Caco-2 (cell line): ENCODE measurements at regions not wholly inside any gene's neighbourhood (a gene's known extent, or its start where the extent isn't known, plus 50 kb on each side); places are given as distances from the start of the nearest gene placed in this dataset.
"Not testable (repeated sequence)": the region's sequence is repeated elsewhere in the genome, so short reads cannot be mapped to it uniquely, and the experiment has no call there.

Source experiments
- BruUV-seq: library from RNA; stranded (reverse); fragments of 400-500 nt; replicated peaks from 2 replicates; lab custom pipeline; 2021; lab: Mats Ljungman, UMichigan
- CTCF ChIA-PET: fragments of 300-600 bp; sonication (Branson Sonifier 250); formaldehyde crosslinking; loops from one replicate; lab custom pipeline; 2022; ENCODE audit warnings: antibody characterized with exemption; lab: Charles Lee
- POLR2A ChIA-PET: fragments of 300-600 bp; sonication (Branson Sonifier 250); formaldehyde crosslinking; loops from one replicate; lab custom pipeline; 2022; ENCODE audit warnings: antibody characterized with exemption; lab: Charles Lee
- DNase-seq, 2 experiments: peaks; one replicate each; pipeline versions ENCODE4 v3.0.0 to v3.0.0-alpha.2; 2020 to 2022
- H3K27me3 ChIP-seq: replicated peaks from 2 replicates; pipeline ENCODE4 v1.6.0; 2011; ENCODE audit warnings: low read length; ENCODE audit not compliant: control insufficient read depth, insufficient read depth
- H3K36me3 ChIP-seq: 2 replicates; pipeline ENCODE4 v1.5.1; 2011; ENCODE audit warnings: low read length; ENCODE audit not compliant: control insufficient read depth, insufficient read depth
- H3K4me1 ChIP-seq: fragments of 250-450 bp; sonication (Bioruptor Pico); 2 replicates; pipeline ENCODE4 v1.5.1; 2020; ENCODE audit warnings: mild to moderate bottlenecking
- H3K4me3 ChIP-seq: 2 replicates; pipeline ENCODE4 v1.5.1; 2011; ENCODE audit warnings: low read depth, mild to moderate bottlenecking, control low read depth, low read length
- H3K9me3 ChIP-seq: fragments of 250-450 bp; sonication (Bioruptor Pico); 2 replicates; pipeline ENCODE4 v1.5.1; 2020; ENCODE audit warnings: mild to moderate bottlenecking, moderate library complexity
- H3K27ac Mint-ChIP-seq: one replicate; pipeline ENCODE4 v1.8.0; 2022; ENCODE audit warnings: mixed read lengths; ENCODE audit not compliant: unreplicated experiment
- H3K27me3 Mint-ChIP-seq: one replicate; pipeline ENCODE4 v1.8.0; 2022; ENCODE audit warnings: mixed read lengths; ENCODE audit not compliant: insufficient read depth, unreplicated experiment
- H3K36me3 Mint-ChIP-seq: one replicate; pipeline ENCODE4 v1.8.0; 2022; ENCODE audit warnings: mild to moderate bottlenecking, mixed read lengths; ENCODE audit not compliant: insufficient read depth, unreplicated experiment
- H3K4me1 Mint-ChIP-seq: one replicate; pipeline ENCODE4 v1.8.0; 2022; ENCODE audit warnings: low read depth, mixed read lengths; ENCODE audit not compliant: unreplicated experiment
- H3K4me3 Mint-ChIP-seq: one replicate; pipeline ENCODE4 v1.8.0; 2022; ENCODE audit warnings: mild to moderate bottlenecking, moderate library complexity, mixed read lengths; ENCODE audit not compliant: unreplicated experiment
- H3K9me3 Mint-ChIP-seq: one replicate; pipeline ENCODE4 v1.8.0; 2022; ENCODE audit warnings: mixed read lengths; ENCODE audit not compliant: unreplicated experiment
- CTCF ChIP-seq, 2 experiments: fragments of 200-600 bp in 1 of 2; IDR thresholded peaks; 1 replicate in 1 of 2; 2 replicates in 1 of 2; pipeline versions ENCODE4 v1.5.1 to v1.8.0; 2011 to 2022; ENCODE audit warnings: antibody characterized with exemption in 1 of 2, control low read depth in 1 of 2, inconsistent platforms in 1 of 2, low read depth in 1 of 2, low read length in 1 of 2, mild to moderate bottlenecking in 1 of 2, moderate library complexity in 1 of 2; ENCODE audit not compliant: insufficient read depth in 1 of 2, severe bottlenecking in 1 of 2, unreplicated experiment in 1 of 2
- intact Hi-C: fragments of 100-400 bp; cut with micrococcal nuclease; formaldehyde crosslinking; loops from one replicate; pipeline ENCODE4 v1.10.0; 2022; ENCODE audit not compliant: unreplicated experiment

GRCh38 chr12:72989458-72989947 lies 717.3 kb downstream of the TRHDE start:
- TF ChIP-seq CTCF (IDR thresholded peaks at IDR 0.05; ENCODE audit: insufficient read depth in 1 of 2, low read depth in 1 of 2, low read length in 1 of 2, severe bottlenecking in 1 of 2, unreplicated experiment in 1 of 2), result no peak
- H3K36me3 Mint-ChIP-seq, result no peaks in the 10 kb centered on the region
- no peak for DNase-seq
- no peaks in the 10 kb centered on the region for H3K9me3 Mint-ChIP-seq
- Histone ChIP-seq H3K36me3 (no peaks in the 10 kb centered on the region), H3K27me3 (no peaks in the 10 kb centered on the region), H3K4me1 (no peaks in the 10 kb centered on the region), H3K9me3 (no peaks in the 10 kb centered on the region), H3K4me3 (no peak overlapping the region)
- CTCF ChIA-PET, result no interaction called here
- no peak overlapping the region for H3K4me3 Mint-ChIP-seq
- H3K27ac Mint-ChIP-seq, result no peak overlapping the region
- H3K27me3 Mint-ChIP-seq, result peaks cover 6% of the 10 kb centered on the region
- BruUV-seq, result no TSS peak
- no peaks in the 10 kb centered on the region for H3K4me1 Mint-ChIP-seq
- POLR2A ChIA-PET, result no interaction called here
- intact Hi-C loops, result no loop called here

GRCh38 chr12:72995029-72995428 lies 722.9 kb downstream of the TRHDE start:
- H3K36me3 ChIP-seq, intact Hi-C loops, H3K27ac Mint-ChIP-seq, H3K36me3 Mint-ChIP-seq, H3K9me3 Mint-ChIP-seq, BruUV-seq, H3K27me3 ChIP-seq, POLR2A ChIA-PET, H3K4me3 Mint-ChIP-seq, CTCF ChIA-PET, H3K4me3 ChIP-seq, H3K4me1 ChIP-seq, H3K27me3 Mint-ChIP-seq, DNase-seq, H3K9me3 ChIP-seq, H3K4me1 Mint-ChIP-seq: not testable (repeated sequence)

GRCh38 chr12:72995616-72996015 lies 723.4 kb downstream of the TRHDE start:
- TF ChIP-seq CTCF (IDR thresholded peaks at IDR 0.05; ENCODE audit: insufficient read depth in 1 of 2, low read depth in 1 of 2, low read length in 1 of 2, severe bottlenecking in 1 of 2, unreplicated experiment in 1 of 2), result no peak
- DNase-seq, result no peak
- no peaks in the 10 kb centered on the region for H3K36me3 ChIP-seq
- no peaks in the 10 kb centered on the region for H3K9me3 Mint-ChIP-seq
- no peak overlapping the region for H3K4me3 ChIP-seq
- ChIA-PET POLR2A (no interaction called here), CTCF (no interaction called here)
- intact Hi-C loops, result no loop called here
- H3K4me1 ChIP-seq, result no peaks in the 10 kb centered on the region
- H3K4me1 Mint-ChIP-seq, result no peaks in the 10 kb centered on the region
- no peaks in the 10 kb centered on the region for H3K9me3 ChIP-seq
- no peaks in the 10 kb centered on the region for H3K36me3 Mint-ChIP-seq
- no peak overlapping the region for H3K27ac Mint-ChIP-seq
- no TSS peak for BruUV-seq
- no peaks in the 10 kb centered on the region for H3K27me3 Mint-ChIP-seq
- H3K27me3 ChIP-seq, result no peaks in the 10 kb centered on the region
- H3K4me3 Mint-ChIP-seq, result no peak overlapping the region

- H3K4me1 ChIP-seq, H3K9me3 Mint-ChIP-seq, intact Hi-C loops, H3K36me3 Mint-ChIP-seq, H3K4me3 ChIP-seq, H3K4me3 Mint-ChIP-seq, H3K27me3 Mint-ChIP-seq, H3K36me3 ChIP-seq, H3K27me3 ChIP-seq, H3K27ac Mint-ChIP-seq, H3K4me1 Mint-ChIP-seq, BruUV-seq, CTCF ChIA-PET, H3K9me3 ChIP-seq, DNase-seq, POLR2A ChIA-PET: not testable (repeated sequence)
Measured at GRCh38 chr12:73001806-73002205, 729.6 kb downstream of the TRHDE start.

GRCh38 chr12:73002504-73002903 lies 730.3 kb downstream of the TRHDE start:
- H3K27ac Mint-ChIP-seq, H3K27me3 ChIP-seq, H3K4me1 Mint-ChIP-seq, DNase-seq, H3K36me3 Mint-ChIP-seq, CTCF ChIA-PET, H3K9me3 Mint-ChIP-seq, H3K4me1 ChIP-seq, H3K4me3 Mint-ChIP-seq, POLR2A ChIA-PET, BruUV-seq, H3K4me3 ChIP-seq, intact Hi-C loops, H3K9me3 ChIP-seq, H3K36me3 ChIP-seq, H3K27me3 Mint-ChIP-seq: not testable (repeated sequence)
